ENCODE measurements at regions not wholly inside any gene's neighbourhood (a gene's known extent, or its start where the extent isn't known, plus 50 kb on each side); places are given as distances from the start of the nearest gene placed in this dataset.

DNA sequence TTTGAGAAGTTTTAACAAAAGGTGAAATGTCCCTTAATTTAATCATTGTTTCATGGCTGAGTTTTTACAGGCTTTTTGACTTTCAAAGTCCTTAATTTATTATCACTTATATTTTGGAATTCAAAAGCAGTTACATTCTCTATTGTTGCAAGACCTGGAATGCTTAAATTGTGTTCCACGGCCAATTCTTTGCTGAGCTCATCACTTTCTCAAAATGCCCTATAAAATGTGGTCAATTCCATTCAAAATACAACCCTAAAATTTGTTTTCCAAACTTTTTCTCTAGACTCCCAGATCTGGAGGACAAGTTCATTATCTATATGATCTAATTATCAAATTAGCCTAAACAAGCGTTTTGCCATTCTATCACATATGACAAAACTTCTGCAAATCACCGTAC is 1051.2 kb downstream of the TDRD15 start:
- TF ChIP-seq, protein P1, sequence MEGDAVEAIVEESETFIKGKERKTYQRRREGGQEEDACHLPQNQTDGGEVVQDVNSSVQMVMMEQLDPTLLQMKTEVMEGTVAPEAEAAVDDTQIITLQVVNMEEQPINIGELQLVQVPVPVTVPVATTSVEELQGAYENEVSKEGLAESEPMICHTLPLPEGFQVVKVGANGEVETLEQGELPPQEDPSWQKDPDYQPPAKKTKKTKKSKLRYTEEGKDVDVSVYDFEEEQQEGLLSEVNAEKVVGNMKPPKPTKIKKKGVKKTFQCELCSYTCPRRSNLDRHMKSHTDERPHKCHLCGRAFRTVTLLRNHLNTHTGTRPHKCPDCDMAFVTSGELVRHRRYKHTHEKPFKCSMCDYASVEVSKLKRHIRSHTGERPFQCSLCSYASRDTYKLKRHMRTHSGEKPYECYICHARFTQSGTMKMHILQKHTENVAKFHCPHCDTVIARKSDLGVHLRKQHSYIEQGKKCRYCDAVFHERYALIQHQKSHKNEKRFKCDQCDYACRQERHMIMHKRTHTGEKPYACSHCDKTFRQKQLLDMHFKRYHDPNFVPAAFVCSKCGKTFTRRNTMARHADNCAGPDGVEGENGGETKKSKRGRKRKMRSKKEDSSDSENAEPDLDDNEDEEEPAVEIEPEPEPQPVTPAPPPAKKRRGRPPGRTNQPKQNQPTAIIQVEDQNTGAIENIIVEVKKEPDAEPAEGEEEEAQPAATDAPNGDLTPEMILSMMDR (tag by site-specific recombination; IDR thresholded peaks at IDR 0.05): no peak
- TF ChIP-seq YY1 (tag by site-specific recombination; IDR thresholded peaks at IDR 0.05) (no peak), HOXA7 (CRISPR knock-in tag; IDR thresholded peaks at IDR 0.05; ENCODE audit: borderline replicate concordance) (no peak), ZNF488 (tag by site-specific recombination; IDR thresholded peaks at IDR 0.05) (no peak), ZNF580 (tag by site-specific recombination; IDR thresholded peaks at IDR 0.05) (no peak), ZNF660 (tag by site-specific recombination; IDR thresholded peaks at IDR 0.05) (no peak)
- TF ChIP-seq, protein P2, sequence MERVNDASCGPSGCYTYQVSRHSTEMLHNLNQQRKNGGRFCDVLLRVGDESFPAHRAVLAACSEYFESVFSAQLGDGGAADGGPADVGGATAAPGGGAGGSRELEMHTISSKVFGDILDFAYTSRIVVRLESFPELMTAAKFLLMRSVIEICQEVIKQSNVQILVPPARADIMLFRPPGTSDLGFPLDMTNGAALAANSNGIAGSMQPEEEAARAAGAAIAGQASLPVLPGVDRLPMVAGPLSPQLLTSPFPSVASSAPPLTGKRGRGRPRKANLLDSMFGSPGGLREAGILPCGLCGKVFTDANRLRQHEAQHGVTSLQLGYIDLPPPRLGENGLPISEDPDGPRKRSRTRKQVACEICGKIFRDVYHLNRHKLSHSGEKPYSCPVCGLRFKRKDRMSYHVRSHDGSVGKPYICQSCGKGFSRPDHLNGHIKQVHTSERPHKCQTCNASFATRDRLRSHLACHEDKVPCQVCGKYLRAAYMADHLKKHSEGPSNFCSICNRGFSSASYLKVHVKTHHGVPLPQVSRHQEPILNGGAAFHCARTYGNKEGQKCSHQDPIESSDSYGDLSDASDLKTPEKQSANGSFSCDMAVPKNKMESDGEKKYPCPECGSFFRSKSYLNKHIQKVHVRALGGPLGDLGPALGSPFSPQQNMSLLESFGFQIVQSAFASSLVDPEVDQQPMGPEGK (tag by site-specific recombination; IDR thresholded peaks at IDR 0.05): no peak

Measured in HEK293 (cell line).